MM.1S (cell line): ENCODE measurements at regions not wholly inside any gene's neighbourhood (a gene's known extent, or its start where the extent isn't known, plus 50 kb on each side); places are given as distances from the start of the nearest gene placed in this dataset.

ENCODE experiments used
- DNase-seq: peaks from one replicate; pipeline ENCODE4 v3.0.0-alpha.2; 2015
- H2AFZ ChIP-seq: fragments of 300-600 bp; sonication (generic); 2 replicates; pipeline ENCODE4 v1.6.0; 2016; ENCODE audit warnings: antibody characterized with exemption, low read length
- H3F3A ChIP-seq: fragments of 300-600 bp; sonication (generic); 2 replicates; pipeline ENCODE4 v1.6.1; 2016; ENCODE audit warnings: mild to moderate bottlenecking, antibody characterized with exemption, low read length, moderate library complexity, mixed read lengths; ENCODE audit not compliant: insufficient read depth
- H3K27ac ChIP-seq: fragments of 300-600 bp; sonication (generic); 2 replicates; pipeline ENCODE4 v1.5.1; 2016; ENCODE audit warnings: mild to moderate bottlenecking, low read length
- H3K27me3 ChIP-seq: fragments of 300-600 bp; sonication (generic); replicated peaks from 2 replicates; pipeline ENCODE4 v1.6.0; 2016; ENCODE audit warnings: low read length; ENCODE audit not compliant: insufficient read depth
- H3K36me3 ChIP-seq: fragments of 300-600 bp; sonication (generic); replicated peaks from 2 replicates; pipeline ENCODE4 v1.6.1; 2016; ENCODE audit warnings: mild to moderate bottlenecking, low read length, mixed read lengths; ENCODE audit not compliant: insufficient read depth
- H3K4me1 ChIP-seq: fragments of 300-600 bp; sonication (generic); 2 replicates; pipeline ENCODE4 v1.6.1; 2016; ENCODE audit warnings: low read length, mixed read lengths
- H3K4me2 ChIP-seq: fragments of 300-600 bp; sonication (generic); 2 replicates; pipeline ENCODE4 v1.6.0; 2016; ENCODE audit warnings: low read depth, low read length
- H3K4me3 ChIP-seq: fragments of 300-600 bp; sonication (generic); 2 replicates; pipeline ENCODE4 v1.5.1; 2016; ENCODE audit warnings: low read length, mixed read lengths
- H3K79me2 ChIP-seq: fragments of 300-600 bp; sonication (generic); 2 replicates; pipeline ENCODE4 v1.6.1; 2016; ENCODE audit warnings: mixed run types, low read length, mixed read lengths
- H3K9ac ChIP-seq: fragments of 300-600 bp; sonication (generic); 2 replicates; pipeline ENCODE4 v1.6.1; 2016; ENCODE audit warnings: low read length, mixed read lengths
- H3K9me2 ChIP-seq: fragments of 300-600 bp; sonication (generic); replicated peaks from 2 replicates; pipeline ENCODE4 v1.6.1; 2016; ENCODE audit warnings: mild to moderate bottlenecking, low read length, mixed read lengths; ENCODE audit not compliant: insufficient read depth
- H3K9me3 ChIP-seq: fragments of 300-600 bp; sonication (generic); replicated peaks from 2 replicates; pipeline ENCODE4 v1.6.1; 2016; ENCODE audit warnings: mild to moderate bottlenecking, low read length, mixed read lengths; ENCODE audit not compliant: insufficient read depth
- H4K20me1 ChIP-seq: fragments of 300-600 bp; sonication (generic); 2 replicates; pipeline ENCODE4 v1.6.1; 2016; ENCODE audit warnings: mild to moderate bottlenecking, low read length, moderate library complexity, mixed read lengths; ENCODE audit not compliant: insufficient read depth
- EZH2 ChIP-seq: fragments of 300-600 bp; sonication (generic); optimal IDR thresholded peaks from 2 replicates; pipeline ENCODE3; 2017; ENCODE audit warnings: low read depth, mild to moderate bottlenecking, antibody characterized with exemption, low read length, mixed read lengths
- EZH2phosphoT487 ChIP-seq: fragments of 300-600 bp; sonication (generic); IDR thresholded peaks from 2 replicates; pipeline ENCODE4 v1.6.1; 2018; ENCODE audit warnings: antibody characterized with exemption, low read length
- TF ChIP-seq, protein P1 (sequence below): fragments of 300-600 bp; sonication (generic); IDR thresholded peaks from 2 replicates; pipeline ENCODE4 v1.5.1; 2016; ENCODE audit warnings: antibody characterized with exemption, low read length, mixed read lengths

DNA sequence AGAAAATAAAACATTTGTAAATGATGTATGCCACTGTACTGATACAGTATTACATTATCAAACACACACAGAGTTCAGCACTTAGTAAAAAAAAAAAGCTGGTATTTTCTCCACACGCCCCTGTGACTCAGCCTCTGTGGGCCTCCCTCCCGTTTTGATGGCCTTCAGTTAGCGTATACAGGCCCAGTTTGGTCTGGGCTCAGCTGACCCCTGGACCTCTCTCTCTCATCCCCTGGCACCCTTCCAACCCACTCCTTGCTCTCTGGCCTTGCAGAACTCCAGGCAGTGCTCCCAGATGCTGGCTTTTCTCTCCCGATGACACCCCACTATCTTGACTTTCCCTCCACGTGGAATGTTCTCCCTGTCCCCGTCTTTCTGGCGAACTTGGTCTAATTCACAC lies 89.0 kb upstream of the LIMCH1 start:
- Histone ChIP-seq H3K9me3 (no peaks in the 10 kb centered on the region), H3K27ac (no peak overlapping the region), H2AFZ (no peak overlapping the region), H3F3A (no peaks in the 10 kb centered on the region), H3K4me3 (no peak overlapping the region), H3K27me3 (no peaks in the 10 kb centered on the region), H3K4me1 (no peaks in the 10 kb centered on the region), H3K79me2 (no peaks in the 10 kb centered on the region), H3K9me2 (no peaks in the 10 kb centered on the region), H3K9ac (no peak overlapping the region), H4K20me1 (no peaks in the 10 kb centered on the region), H3K4me2 (no peak overlapping the region), H3K36me3 (no peaks in the 10 kb centered on the region)
- TF ChIP-seq, protein P1, sequence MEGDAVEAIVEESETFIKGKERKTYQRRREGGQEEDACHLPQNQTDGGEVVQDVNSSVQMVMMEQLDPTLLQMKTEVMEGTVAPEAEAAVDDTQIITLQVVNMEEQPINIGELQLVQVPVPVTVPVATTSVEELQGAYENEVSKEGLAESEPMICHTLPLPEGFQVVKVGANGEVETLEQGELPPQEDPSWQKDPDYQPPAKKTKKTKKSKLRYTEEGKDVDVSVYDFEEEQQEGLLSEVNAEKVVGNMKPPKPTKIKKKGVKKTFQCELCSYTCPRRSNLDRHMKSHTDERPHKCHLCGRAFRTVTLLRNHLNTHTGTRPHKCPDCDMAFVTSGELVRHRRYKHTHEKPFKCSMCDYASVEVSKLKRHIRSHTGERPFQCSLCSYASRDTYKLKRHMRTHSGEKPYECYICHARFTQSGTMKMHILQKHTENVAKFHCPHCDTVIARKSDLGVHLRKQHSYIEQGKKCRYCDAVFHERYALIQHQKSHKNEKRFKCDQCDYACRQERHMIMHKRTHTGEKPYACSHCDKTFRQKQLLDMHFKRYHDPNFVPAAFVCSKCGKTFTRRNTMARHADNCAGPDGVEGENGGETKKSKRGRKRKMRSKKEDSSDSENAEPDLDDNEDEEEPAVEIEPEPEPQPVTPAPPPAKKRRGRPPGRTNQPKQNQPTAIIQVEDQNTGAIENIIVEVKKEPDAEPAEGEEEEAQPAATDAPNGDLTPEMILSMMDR = no peak
- no peak for TF ChIP-seq EZH2phosphoT487
- no peak for TF ChIP-seq EZH2
- DNase-seq = no peak

DNA sequence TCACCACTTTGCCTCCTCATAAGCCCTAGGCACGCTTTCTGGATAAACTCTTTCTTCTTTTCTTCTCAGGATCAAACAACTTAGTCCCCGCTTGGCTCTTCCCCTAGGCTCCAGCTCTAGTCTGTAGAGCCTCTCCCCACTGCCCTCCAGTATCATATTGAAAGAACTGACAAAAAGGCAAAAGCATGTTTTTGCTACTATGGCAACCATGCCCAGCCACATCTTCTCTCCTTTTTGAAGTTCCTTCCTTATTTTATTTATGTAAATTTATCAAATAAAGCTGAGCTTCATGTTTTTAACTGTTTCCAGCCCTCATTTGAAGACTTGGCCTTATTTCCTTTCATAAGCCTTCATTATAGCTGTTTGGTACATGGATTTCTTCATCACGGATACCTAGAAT lies 86.0 kb upstream of the LIMCH1 start:
- no peak for DNase-seq
- no peaks in the 10 kb centered on the region for H3F3A ChIP-seq
- no peaks in the 10 kb centered on the region for H3K27me3 ChIP-seq
- no peak overlapping the region for H3K4me2 ChIP-seq
- no peaks in the 10 kb centered on the region for H3K79me2 ChIP-seq
- no peak overlapping the region for H3K9ac ChIP-seq
- no peak overlapping the region for H3K27ac ChIP-seq
- H3K4me1 ChIP-seq = no peaks in the 10 kb centered on the region
- H4K20me1 ChIP-seq = no peaks in the 10 kb centered on the region
- no peaks in the 10 kb centered on the region for H3K9me2 ChIP-seq
- no peak overlapping the region for H2AFZ ChIP-seq
- no peaks in the 10 kb centered on the region for H3K36me3 ChIP-seq
- TF ChIP-seq EZH2 = no peak
- no peak for TF ChIP-seq EZH2phosphoT487
- TF ChIP-seq, protein P1 = no peak
- no peak overlapping the region for H3K4me3 ChIP-seq
- H3K9me3 ChIP-seq = no peaks in the 10 kb centered on the region

DNA sequence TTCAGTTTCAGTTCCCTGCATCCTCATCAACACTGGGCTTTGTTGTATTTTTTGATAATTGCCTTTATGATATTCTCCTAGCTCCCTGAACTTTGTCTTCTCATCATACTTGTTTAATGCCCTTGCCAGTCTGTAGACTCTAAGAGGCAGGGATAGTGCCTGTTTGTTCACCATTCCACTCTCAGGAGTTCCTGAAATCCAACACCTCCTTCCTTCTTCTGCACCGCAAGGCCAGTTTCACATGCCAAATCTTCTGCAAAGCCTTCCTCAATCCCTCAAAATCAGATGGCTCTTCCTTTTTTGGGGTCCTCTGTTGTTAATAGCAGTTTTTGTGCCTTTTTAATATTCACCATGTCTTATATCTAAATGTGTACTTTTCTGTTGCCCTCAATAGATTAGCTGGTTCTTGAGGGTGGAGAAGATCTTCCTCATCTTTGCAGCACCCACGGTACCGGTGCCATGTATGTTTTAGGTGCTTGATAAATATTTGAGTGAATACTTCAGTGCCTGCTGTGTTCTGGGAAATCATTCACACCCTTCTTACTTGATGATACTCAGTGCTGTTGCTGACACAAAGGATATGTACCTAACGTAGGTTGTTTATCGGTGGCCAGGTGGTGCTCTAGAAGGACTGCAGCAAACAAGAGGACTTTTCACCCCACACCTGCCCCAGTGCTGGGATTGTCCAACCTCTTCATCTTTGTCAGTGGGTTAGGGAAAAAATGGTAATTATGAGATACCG lies 85.3 kb upstream of the LIMCH1 start:
- H3K4me3 ChIP-seq = no peak overlapping the region
- no peak overlapping the region for H3K4me2 ChIP-seq
- H3K9me3 ChIP-seq = no peaks in the 10 kb centered on the region
- no peak overlapping the region for H3K27ac ChIP-seq
- H3K9me2 ChIP-seq = no peaks in the 10 kb centered on the region
- H3F3A ChIP-seq = no peaks in the 10 kb centered on the region
- no peak for DNase-seq
- H3K27me3 ChIP-seq = no peaks in the 10 kb centered on the region
- H4K20me1 ChIP-seq = no peaks in the 10 kb centered on the region
- H3K79me2 ChIP-seq = no peaks in the 10 kb centered on the region
- no peaks in the 10 kb centered on the region for H3K36me3 ChIP-seq
- H2AFZ ChIP-seq = no peak overlapping the region
- TF ChIP-seq EZH2phosphoT487 (no peak), EZH2 (no peak)
- TF ChIP-seq, protein P1 = no peak
- H3K9ac ChIP-seq = no peak overlapping the region
- no peaks in the 10 kb centered on the region for H3K4me1 ChIP-seq
